GM12892 (cell line): ENCODE measurements at regions not wholly inside any gene's neighbourhood (a gene's known extent, or its start where the extent isn't known, plus 50 kb on each side); places are given as distances from the start of the nearest gene placed in this dataset.

ENCODE experiments used
- POLR2A ChIP-seq: IDR thresholded peaks from 2 replicates; pipeline ENCODE4 v1.6.1; 2011; ENCODE audit warnings: low read depth, low read length, control low read depth
- POLR2AphosphoS5 ChIP-seq: IDR thresholded peaks from 2 replicates; pipeline ENCODE4 v1.6.1; 2011; ENCODE audit warnings: low read depth, low read length, control low read depth
- TAF1 ChIP-seq: IDR thresholded peaks from 2 replicates; pipeline ENCODE4 v1.6.1; 2011; ENCODE audit warnings: low read depth, mild to moderate bottlenecking, control low read depth, low read length, borderline replicate concordance

- TF ChIP-seq POLR2AphosphoS5 (no peak), POLR2A (no peak), TAF1 (no peak)
These were observed 1025.3 kb upstream of the NXPH2 start for GRCh38 chr2:139805441-139805840.
